NCI-H82 treated with DMSO at 0.1 percent for 48 hours (cell line): ENCODE measurements at regions not wholly inside any gene's neighbourhood (a gene's known extent, or its start where the extent isn't known, plus 50 kb on each side); places are given as distances from the start of the nearest gene placed in this dataset.

ENCODE experiments used
- DNase-seq: peaks from one replicate; lab custom pipeline; 2025; ENCODE audit not compliant: unreplicated experiment; lab: John Stamatoyannopoulos, UW

DNA sequence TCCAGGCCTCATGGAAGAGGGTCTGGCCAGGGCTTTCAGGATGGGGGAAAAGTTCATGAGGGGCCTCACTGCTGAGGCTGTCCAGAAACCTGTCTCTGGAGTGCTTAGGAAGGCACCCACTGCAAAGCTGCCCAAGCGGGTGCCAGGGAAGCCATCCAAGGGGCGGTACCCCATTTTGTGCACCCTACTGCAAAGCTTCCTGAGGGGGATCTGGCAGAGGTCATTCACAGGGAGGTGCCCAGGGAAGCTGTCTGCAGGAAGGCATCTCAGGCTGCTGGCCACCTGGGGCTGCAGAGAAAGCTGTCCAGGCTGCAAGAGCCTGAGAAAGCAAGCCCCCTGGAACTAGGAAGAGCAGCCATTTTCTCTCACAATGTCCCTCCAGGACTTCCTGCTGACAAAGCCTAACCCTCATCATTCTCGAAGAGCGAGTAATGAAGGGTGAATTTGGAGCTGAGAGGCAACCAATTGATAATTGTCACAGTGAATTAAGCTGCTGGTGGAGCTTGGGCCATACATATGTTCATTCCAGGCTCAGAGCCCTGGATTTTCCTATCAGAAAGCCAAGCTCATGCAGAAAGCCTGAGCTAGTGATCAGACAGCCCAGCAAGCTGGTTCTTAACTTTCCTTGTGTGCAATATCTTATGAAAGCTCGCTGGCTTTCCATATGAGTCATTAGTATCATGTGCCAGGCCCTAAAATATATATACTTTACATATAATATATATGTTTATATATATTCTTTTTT, 62.2 kb upstream of the SLC22A16 start:
- no peak for DNase-seq

GRCh38 chr6:110537208-110538123, 61.1 kb upstream of the SLC22A16 start:
- DNase-seq, result no peak

- DNase-seq, result no peak
These were observed 58.5 kb upstream of the SLC22A16 start for GRCh38 chr6:110534731-110535492.

DNA sequence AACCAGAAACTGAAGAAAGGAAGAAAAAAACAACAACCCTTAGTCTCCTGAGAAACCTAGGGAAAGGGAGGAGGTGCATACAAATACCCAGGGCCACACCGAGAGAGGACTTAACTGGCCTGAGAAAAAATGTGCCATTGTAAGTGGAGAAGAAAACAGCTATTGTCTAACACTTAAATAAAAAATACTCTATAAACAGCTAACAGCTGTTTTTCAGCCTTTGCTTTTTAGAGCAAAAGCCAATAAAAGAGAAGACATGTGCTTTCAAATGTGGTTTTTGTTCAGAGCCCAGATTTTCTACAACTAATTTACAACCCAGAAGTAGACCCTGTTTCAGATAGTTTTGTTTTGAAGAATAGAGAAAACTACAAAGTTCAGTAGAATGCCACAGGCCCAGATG, 56.0 kb upstream of the SLC22A16 start:
- DNase-seq, result no peak

DNA sequence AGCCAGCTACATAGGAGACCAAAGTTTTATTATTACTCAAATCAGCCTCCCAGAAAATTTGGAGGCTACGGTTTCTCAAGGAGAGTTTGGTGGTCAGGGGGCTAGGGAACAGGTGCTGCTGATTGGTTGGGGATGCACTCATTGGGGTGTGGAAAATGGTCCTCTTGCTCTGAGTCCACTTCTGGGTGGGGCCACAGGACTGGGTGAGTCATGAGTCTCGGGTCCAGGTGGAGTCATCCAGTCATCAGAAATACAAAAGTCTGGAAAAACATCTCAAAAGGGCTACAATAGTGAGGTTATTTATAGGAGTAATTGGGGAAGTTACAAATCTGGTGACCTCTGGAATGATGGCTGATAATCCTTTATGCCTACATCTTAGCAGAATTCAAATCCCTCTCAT, 54.3 kb upstream of the SLC22A16 start:
- DNase-seq, result no peak

GRCh38 chr6:110529907-110530306, 53.5 kb upstream of the SLC22A16 start:
- no peak for DNase-seq

DNA sequence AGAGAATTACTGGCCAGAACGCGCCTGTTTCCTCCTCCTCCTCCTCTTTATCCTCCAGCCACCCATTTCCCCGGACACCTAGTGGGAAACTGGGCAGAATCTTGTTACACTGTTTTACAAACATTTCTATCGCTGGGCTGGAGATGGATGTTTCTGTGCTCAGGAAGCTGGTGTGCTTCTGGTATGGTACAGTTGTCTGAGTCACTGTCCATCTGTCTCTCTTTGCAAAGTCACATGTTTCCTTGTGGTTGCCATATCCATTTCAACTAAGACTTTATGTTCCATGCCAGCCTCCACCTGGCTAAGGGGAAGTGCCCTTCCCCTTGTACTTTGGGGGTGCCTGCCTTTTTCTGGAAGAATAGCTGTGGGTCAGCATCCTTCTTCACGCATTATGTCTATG, 52.9 kb upstream of the SLC22A16 start:
- no peak for DNase-seq

DNA sequence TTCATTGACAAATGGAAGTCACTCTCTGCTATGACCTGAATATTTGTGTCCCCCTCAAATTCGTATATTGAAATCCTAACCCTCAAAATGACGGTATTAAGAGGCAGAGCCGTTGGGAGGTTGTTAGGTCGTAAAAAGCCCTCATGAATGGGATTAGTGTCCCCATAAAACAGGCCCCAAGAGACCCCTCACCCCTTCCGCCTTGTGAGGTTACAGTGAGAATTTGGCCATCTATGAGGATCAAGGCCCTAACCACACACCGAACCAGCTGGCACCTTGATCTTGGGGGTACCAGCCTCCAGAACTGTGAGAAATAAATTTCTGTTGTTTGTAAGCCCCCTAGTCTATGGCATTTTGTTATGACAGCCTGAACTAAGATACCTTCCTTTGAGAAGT, 52.5 kb upstream of the SLC22A16 start:
- DNase-seq, result no peak

GRCh38 chr6:110528101-110528929, 51.9 kb upstream of the SLC22A16 start:
- DNase-seq, result peak; percentile 10

DNA sequence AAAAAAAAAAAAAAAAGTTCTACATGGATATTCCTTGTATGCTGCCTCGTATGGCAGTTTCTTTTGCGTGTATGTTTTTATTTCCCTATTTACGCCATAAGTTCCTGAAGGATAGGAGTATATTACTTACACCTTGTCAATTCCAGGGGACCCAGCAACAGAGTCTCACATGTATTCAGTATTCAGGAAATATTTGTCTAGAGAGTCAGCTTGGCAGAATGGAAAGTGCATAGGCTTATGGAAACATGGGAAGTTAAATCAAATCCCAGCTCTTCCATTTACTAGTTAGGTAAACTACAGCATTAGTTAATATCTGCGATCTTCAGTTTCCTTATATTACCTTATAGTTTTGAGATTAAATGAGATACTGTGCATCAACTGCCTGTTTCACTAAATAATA, 51.1 kb upstream of the SLC22A16 start:
- no peak for DNase-seq

- DNase-seq, result no peak
These were observed 50.3 kb upstream of the SLC22A16 start for GRCh38 chr6:110526726-110527125.
